ENCODE measurements at regions not wholly inside any gene's neighbourhood (a gene's known extent, or its start where the extent isn't known, plus 50 kb on each side); places are given as distances from the start of the nearest gene placed in this dataset.

DNA sequence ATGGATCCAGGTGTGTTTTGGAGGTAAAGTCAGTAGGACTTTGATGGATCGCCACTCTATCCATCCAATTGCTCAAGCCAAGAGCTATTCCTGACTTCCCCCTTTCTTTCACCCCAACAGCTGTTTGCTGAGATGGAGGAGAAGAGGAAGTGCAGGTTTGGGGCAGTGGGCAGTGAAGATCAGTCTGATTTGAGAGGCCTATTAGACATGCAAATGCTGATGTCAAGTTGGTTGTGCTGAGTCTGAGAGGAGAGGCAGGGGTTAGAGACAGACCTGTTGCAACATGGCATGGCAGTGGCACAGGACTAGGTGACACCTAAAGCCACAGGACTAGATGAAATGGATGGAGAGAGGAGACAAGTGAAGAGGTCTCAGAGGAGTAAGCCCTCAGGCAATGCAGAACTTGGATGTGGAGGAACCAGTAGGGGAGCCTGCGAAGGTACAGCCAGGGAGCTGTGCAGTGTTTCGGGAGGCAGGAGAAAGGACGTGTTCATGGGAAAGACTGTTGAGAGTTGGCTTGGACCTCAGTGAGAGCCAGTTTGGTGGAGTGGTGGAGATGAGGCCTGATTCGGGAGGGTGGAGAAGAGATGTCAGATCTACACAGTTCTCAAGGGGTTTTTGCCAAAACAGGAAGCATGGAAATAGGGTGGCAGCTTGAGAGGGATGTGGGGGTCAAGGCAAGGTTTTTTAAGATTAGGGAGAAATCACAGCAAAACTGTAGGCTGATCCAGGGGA, 175.0 kb downstream of the MACROH2A1 start:
- Histone ChIP-seq H3K9me3 (ENCODE audit: insufficient read depth, low read depth, low read length) (no peaks in the 10 kb centered on the region), H3K4me3 (ENCODE audit: low read depth, low read length) (no peak overlapping the region), H4K8ac (ENCODE audit: low read depth, low read length) (no peak overlapping the region), H2BK5ac (ENCODE audit: low read depth, low read length, poor library complexity) (no peak overlapping the region), H4K91ac (ENCODE audit: low read depth, low read length) (no peak overlapping the region), H3K4ac (ENCODE audit: low read depth, low read length) (no peak overlapping the region), H3K36me3 (ENCODE audit: control insufficient read depth in 1 of 2, insufficient read depth in 2 of 2, low read length in 2 of 2) (no peaks in the 10 kb centered on the region), H3K23ac (ENCODE audit: low read length) (no peak overlapping the region), H3K27me3 (ENCODE audit: insufficient read depth, low read length) (no peaks in the 10 kb centered on the region), H2AK5ac (ENCODE audit: low read length) (no peak overlapping the region), H3K79me1 (ENCODE audit: low read length) (no peaks in the 10 kb centered on the region), H3K4me1 (ENCODE audit: control insufficient read depth in 1 of 2, insufficient read depth in 2 of 2, low read length in 2 of 2) (no peaks in the 10 kb centered on the region), H3K9ac (ENCODE audit: low read length) (no peak overlapping the region), H3K4me2 (ENCODE audit: low read length) (no peak overlapping the region), H4K12ac (ENCODE audit: low read depth, low read length) (no peak overlapping the region), H2BK12ac (ENCODE audit: low read length) (no peak overlapping the region), H3K27ac (ENCODE audit: low read depth, low read length) (no peak overlapping the region), H3K79me2 (ENCODE audit: control insufficient read depth, insufficient read depth, low read length, poor library complexity) (no peaks in the 10 kb centered on the region), H3K14ac (ENCODE audit: low read length) (no peak overlapping the region), H3K18ac (ENCODE audit: low read length) (no peak overlapping the region), H2AFZ (ENCODE audit: insufficient read depth, low read length, poor library complexity) (no peak overlapping the region), H2BK120ac (ENCODE audit: insufficient read depth, low read length, poor library complexity) (no peak overlapping the region)
- WGBS (ENCODE audit: extremely low coverage, insufficient coverage, insufficient read length) = no CpG with 5 or more reads among the region's 5 CpGs
- no peak for DNase-seq

DNA sequence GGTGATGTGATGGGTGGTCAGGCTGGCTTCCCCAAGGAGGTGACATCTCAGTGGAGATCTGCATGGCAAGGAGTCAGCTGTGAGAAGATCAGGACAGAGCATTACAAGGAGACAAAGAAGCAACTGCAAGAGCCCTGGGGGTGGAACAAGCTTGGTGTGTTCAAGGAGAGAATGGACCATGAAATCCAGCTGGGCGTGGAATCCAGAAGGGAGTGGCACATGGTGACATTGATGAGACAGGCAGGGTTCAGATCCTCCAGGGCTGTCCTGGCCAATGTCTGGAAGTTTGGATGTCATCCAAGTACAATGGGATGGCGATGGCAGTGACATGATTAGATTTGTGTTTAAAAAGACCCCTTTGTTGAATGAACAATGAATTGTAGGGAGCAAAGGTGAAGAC, 175.6 kb downstream of the MACROH2A1 start:
- Histone ChIP-seq H3K36me3 (ENCODE audit: control insufficient read depth in 1 of 2, insufficient read depth in 2 of 2, low read length in 2 of 2) (no peaks in the 10 kb centered on the region), H3K4me2 (ENCODE audit: low read length) (no peak overlapping the region), H4K91ac (ENCODE audit: low read depth, low read length) (no peak overlapping the region), H3K4me3 (ENCODE audit: low read depth, low read length) (no peak overlapping the region), H3K18ac (ENCODE audit: low read length) (no peak overlapping the region), H3K79me1 (ENCODE audit: low read length) (no peaks in the 10 kb centered on the region), H2AK5ac (ENCODE audit: low read length) (no peak overlapping the region), H2BK5ac (ENCODE audit: low read depth, low read length, poor library complexity) (no peak overlapping the region), H3K4ac (ENCODE audit: low read depth, low read length) (no peak overlapping the region), H4K12ac (ENCODE audit: low read depth, low read length) (no peak overlapping the region), H3K79me2 (ENCODE audit: control insufficient read depth, insufficient read depth, low read length, poor library complexity) (no peaks in the 10 kb centered on the region), H3K9me3 (ENCODE audit: insufficient read depth, low read depth, low read length) (no peaks in the 10 kb centered on the region), H2BK12ac (ENCODE audit: low read length) (no peak overlapping the region), H2BK120ac (ENCODE audit: insufficient read depth, low read length, poor library complexity) (no peak overlapping the region), H4K8ac (ENCODE audit: low read depth, low read length) (no peak overlapping the region), H3K4me1 (ENCODE audit: control insufficient read depth in 1 of 2, insufficient read depth in 2 of 2, low read length in 2 of 2) (no peaks in the 10 kb centered on the region), H2AFZ (ENCODE audit: insufficient read depth, low read length, poor library complexity) (no peak overlapping the region), H3K9ac (ENCODE audit: low read length) (no peak overlapping the region), H3K27ac (ENCODE audit: low read depth, low read length) (no peak overlapping the region), H3K23ac (ENCODE audit: low read length) (no peak overlapping the region), H3K27me3 (ENCODE audit: insufficient read depth, low read length) (no peaks in the 10 kb centered on the region), H3K14ac (ENCODE audit: low read length) (no peak overlapping the region)
- no CpG with 5 or more reads among the region's 2 CpGs for WGBS (ENCODE audit: extremely low coverage, insufficient coverage, insufficient read length)
- DNase-seq = no peak

DNA sequence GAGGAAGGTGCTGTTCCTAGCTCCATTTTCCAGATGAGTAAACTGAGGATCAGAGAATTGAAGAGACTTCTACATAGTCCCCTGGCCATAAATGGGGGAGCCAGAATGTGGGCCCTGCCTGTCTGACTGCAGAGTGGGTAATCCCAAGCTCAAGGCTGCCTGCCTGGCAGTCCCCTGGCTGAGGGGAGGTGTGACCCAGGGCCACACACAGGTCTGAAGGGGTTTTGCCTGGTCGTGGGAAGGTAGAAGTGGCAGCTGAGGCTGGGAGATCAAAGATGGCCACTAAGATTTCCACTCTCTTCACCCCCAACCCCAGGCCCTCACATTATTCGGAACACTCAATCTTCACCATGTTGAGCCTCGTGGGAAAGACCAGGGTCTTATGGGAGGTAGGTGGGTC, 176.3 kb downstream of the MACROH2A1 start:
- no peaks in the 10 kb centered on the region for H3K9me3 ChIP-seq (ENCODE audit: insufficient read depth, low read depth, low read length)
- H3K79me2 ChIP-seq (ENCODE audit: control insufficient read depth, insufficient read depth, low read length, poor library complexity) = no peaks in the 10 kb centered on the region
- H2AFZ ChIP-seq (ENCODE audit: insufficient read depth, low read length, poor library complexity) = no peak overlapping the region
- no peak overlapping the region for H3K4me3 ChIP-seq (ENCODE audit: low read depth, low read length)
- H3K23ac ChIP-seq (ENCODE audit: low read length) = no peak overlapping the region
- H3K4me1 ChIP-seq (ENCODE audit: control insufficient read depth in 1 of 2, insufficient read depth in 2 of 2, low read length in 2 of 2) = no peaks in the 10 kb centered on the region
- no peak overlapping the region for H2BK12ac ChIP-seq (ENCODE audit: low read length)
- H4K91ac ChIP-seq (ENCODE audit: low read depth, low read length) = no peak overlapping the region
- no CpG with 5 or more reads among the region's 3 CpGs for WGBS (ENCODE audit: extremely low coverage, insufficient coverage, insufficient read length)
- no peaks in the 10 kb centered on the region for H3K27me3 ChIP-seq (ENCODE audit: insufficient read depth, low read length)
- no peak overlapping the region for H2BK5ac ChIP-seq (ENCODE audit: low read depth, low read length, poor library complexity)
- no peaks in the 10 kb centered on the region for H3K79me1 ChIP-seq (ENCODE audit: low read length)
- DNase-seq = no peak
- no peak overlapping the region for H3K4ac ChIP-seq (ENCODE audit: low read depth, low read length)
- no peak overlapping the region for H3K14ac ChIP-seq (ENCODE audit: low read length)
- no peak overlapping the region for H3K9ac ChIP-seq (ENCODE audit: low read length)
- H3K18ac ChIP-seq (ENCODE audit: low read length) = no peak overlapping the region
- H4K12ac ChIP-seq (ENCODE audit: low read depth, low read length) = no peak overlapping the region
- no peak overlapping the region for H3K4me2 ChIP-seq (ENCODE audit: low read length)
- no peak overlapping the region for H4K8ac ChIP-seq (ENCODE audit: low read depth, low read length)
- no peak overlapping the region for H2BK120ac ChIP-seq (ENCODE audit: insufficient read depth, low read length, poor library complexity)
- no peak overlapping the region for H3K27ac ChIP-seq (ENCODE audit: low read depth, low read length)
- H3K36me3 ChIP-seq (ENCODE audit: control insufficient read depth in 1 of 2, insufficient read depth in 2 of 2, low read length in 2 of 2) = no peaks in the 10 kb centered on the region
- H2AK5ac ChIP-seq (ENCODE audit: low read length) = no peak overlapping the region

DNA sequence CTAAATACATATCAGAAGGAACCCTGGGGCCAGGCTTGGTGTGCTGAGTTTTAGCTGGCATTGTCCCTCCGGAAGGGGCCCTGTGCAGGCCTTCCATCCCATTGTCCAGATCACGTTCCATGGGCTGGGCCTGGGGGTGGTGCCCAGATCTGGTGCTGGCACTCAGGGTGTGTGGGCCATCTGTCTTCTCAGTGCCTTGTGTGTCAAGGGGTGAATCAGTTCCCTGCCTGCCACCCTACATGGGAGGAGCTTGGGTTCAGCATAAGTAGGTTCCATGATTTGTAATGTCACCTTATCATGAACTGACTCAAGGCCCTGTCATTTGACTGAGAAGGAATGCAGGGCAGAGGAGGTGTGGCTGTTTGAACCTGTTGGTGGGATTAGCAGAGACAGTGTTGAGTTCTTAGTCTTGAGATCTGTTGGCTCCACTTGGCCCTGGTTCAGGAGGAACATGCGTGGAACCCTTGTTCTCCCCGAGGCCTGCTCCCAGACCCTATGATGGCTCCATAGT, 176.8 kb downstream of the MACROH2A1 start:
- Histone ChIP-seq H2BK5ac (ENCODE audit: low read depth, low read length, poor library complexity) (no peak overlapping the region), H2AK5ac (ENCODE audit: low read length) (no peak overlapping the region), H3K14ac (ENCODE audit: low read length) (no peak overlapping the region), H3K79me1 (ENCODE audit: low read length) (no peaks in the 10 kb centered on the region), H3K27ac (ENCODE audit: low read depth, low read length) (no peak overlapping the region), H3K27me3 (ENCODE audit: insufficient read depth, low read length) (no peaks in the 10 kb centered on the region), H3K23ac (ENCODE audit: low read length) (no peak overlapping the region), H2AFZ (ENCODE audit: insufficient read depth, low read length, poor library complexity) (no peak overlapping the region), H3K9ac (ENCODE audit: low read length) (no peak overlapping the region), H4K91ac (ENCODE audit: low read depth, low read length) (no peak overlapping the region), H3K4me1 (ENCODE audit: control insufficient read depth in 1 of 2, insufficient read depth in 2 of 2, low read length in 2 of 2) (no peaks in the 10 kb centered on the region), H3K18ac (ENCODE audit: low read length) (no peak overlapping the region), H3K79me2 (ENCODE audit: control insufficient read depth, insufficient read depth, low read length, poor library complexity) (no peaks in the 10 kb centered on the region), H2BK12ac (ENCODE audit: low read length) (no peak overlapping the region), H3K4ac (ENCODE audit: low read depth, low read length) (no peak overlapping the region), H4K12ac (ENCODE audit: low read depth, low read length) (no peak overlapping the region), H3K9me3 (ENCODE audit: insufficient read depth, low read depth, low read length) (peaks cover under 1% of the 10 kb centered on the region), H3K4me2 (ENCODE audit: low read length) (no peak overlapping the region), H3K36me3 (ENCODE audit: control insufficient read depth in 1 of 2, insufficient read depth in 2 of 2, low read length in 2 of 2) (no peaks in the 10 kb centered on the region), H4K8ac (ENCODE audit: low read depth, low read length) (no peak overlapping the region), H3K4me3 (ENCODE audit: low read depth, low read length) (no peak overlapping the region), H2BK120ac (ENCODE audit: insufficient read depth, low read length, poor library complexity) (no peak overlapping the region)
- no CpG with 5 or more reads among the region's 4 CpGs for WGBS (ENCODE audit: extremely low coverage, insufficient coverage, insufficient read length)
- no peak for DNase-seq
